HL-60 (cell line): ENCODE measurements at regions not wholly inside any gene's neighbourhood (a gene's known extent, or its start where the extent isn't known, plus 50 kb on each side); places are given as distances from the start of the nearest gene placed in this dataset.

Source experiments
- DNase-seq, 2 experiments: peaks; one replicate each; pipeline ENCODE4 v3.0.0-alpha.2; 2010 to 2020; ENCODE audit warnings: low read depth in 1 of 2, low spot score in 1 of 2
- H3K27ac ChIP-seq: fragments of 250-450 bp; sonication (Bioruptor Pico); replicated peaks from 2 replicates; pipeline ENCODE4 v1.5.1; 2020; ENCODE audit warnings: mild to moderate bottlenecking, moderate library complexity
- H3K27me3 ChIP-seq: fragments of 250-450 bp; sonication (Bioruptor Pico); 2 replicates; pipeline ENCODE4 v1.5.1; 2021; ENCODE audit warnings: mild to moderate bottlenecking, moderate library complexity; ENCODE audit not compliant: insufficient read depth, poor library complexity, severe bottlenecking
- H3K4me3 ChIP-seq: replicated peaks from 2 replicates; pipeline ENCODE4 v1.5.1; 2011; ENCODE audit warnings: mild to moderate bottlenecking, control low read depth, low read length; ENCODE audit not compliant: insufficient read depth
- CTCF ChIP-seq: IDR thresholded peaks from one replicate; pipeline ENCODE4 v1.5.1; 2011; ENCODE audit warnings: low read length, control low read depth, inconsistent platforms; ENCODE audit not compliant: insufficient read depth
- GABPA ChIP-seq: IDR thresholded peaks from 2 replicates; pipeline ENCODE4 v1.6.1; 2012; ENCODE audit warnings: low read depth
- POLR2AphosphoS5 ChIP-seq: IDR thresholded peaks from 2 replicates; pipeline ENCODE4 v1.6.1; 2012; ENCODE audit warnings: low read depth
- REST ChIP-seq: IDR thresholded peaks from 2 replicates; pipeline ENCODE4 v1.6.1; 2012; ENCODE audit warnings: low read depth; ENCODE audit not compliant: insufficient replicate concordance
- SPI1 ChIP-seq: IDR thresholded peaks from 2 replicates; pipeline ENCODE4 v1.6.1; 2012; ENCODE audit warnings: low read depth, mild to moderate bottlenecking, borderline replicate concordance

- no peaks in the 10 kb centered on the region for H3K27me3 ChIP-seq
- TF ChIP-seq CTCF = no peak
- no peak for TF ChIP-seq POLR2AphosphoS5
- TF ChIP-seq SPI1 = no peak
- TF ChIP-seq REST = no peak
- TF ChIP-seq GABPA = no peak
- no peak for DNase-seq
- H3K27ac ChIP-seq = no peak overlapping the region
- no peak overlapping the region for H3K4me3 ChIP-seq
Observed at GRCh38 chr13:61252213-61252612, 163.4 kb downstream of the PCDH20 start.

DNA sequence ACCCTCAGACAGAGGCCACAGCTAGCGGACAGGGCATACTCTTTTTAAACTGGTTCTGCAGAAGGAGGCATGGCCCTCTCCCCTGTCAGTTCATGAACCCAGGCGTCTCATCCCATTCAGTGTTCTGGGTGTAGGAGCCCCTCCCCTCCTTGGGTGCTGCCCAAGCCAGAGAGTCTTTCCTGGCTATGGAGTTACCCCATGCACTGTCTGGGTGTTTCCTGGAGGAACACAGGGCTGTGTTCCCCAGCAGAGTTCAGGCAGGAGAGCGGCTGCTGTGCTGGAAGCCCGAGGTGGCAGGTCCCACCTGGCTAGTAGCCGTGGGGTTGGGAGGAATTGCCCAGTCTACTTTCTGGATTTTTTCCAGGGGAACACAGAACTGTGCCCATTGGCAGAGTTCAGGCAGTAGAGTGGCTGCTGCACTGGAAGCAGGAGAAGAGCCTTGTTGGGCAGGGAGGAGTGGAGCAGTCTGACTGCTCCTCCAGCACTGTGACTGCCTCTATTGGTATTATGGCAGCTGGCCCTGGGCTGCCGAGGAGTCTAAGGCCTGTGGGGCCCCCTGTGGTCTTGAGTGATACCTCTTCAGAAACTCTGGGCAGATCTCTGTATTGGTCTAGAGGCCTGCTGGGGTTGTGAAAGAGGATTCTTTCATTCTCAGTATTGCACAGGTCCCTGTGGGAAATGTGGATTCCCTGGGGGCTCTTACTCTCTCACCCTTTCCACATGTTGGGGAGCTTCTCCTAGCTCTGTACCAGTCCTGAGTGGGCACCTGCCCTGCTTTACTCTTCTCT lies 168.3 kb downstream of the PCDH20 start:
- no peak for TF ChIP-seq SPI1
- TF ChIP-seq REST = no peak
- TF ChIP-seq CTCF = no peak
- no peak for TF ChIP-seq GABPA
- no peak for TF ChIP-seq POLR2AphosphoS5
- Histone ChIP-seq H3K4me3 (no peak overlapping the region), H3K27ac (no peak overlapping the region), H3K27me3 (no peaks in the 10 kb centered on the region)
- DNase-seq = no peak

DNA sequence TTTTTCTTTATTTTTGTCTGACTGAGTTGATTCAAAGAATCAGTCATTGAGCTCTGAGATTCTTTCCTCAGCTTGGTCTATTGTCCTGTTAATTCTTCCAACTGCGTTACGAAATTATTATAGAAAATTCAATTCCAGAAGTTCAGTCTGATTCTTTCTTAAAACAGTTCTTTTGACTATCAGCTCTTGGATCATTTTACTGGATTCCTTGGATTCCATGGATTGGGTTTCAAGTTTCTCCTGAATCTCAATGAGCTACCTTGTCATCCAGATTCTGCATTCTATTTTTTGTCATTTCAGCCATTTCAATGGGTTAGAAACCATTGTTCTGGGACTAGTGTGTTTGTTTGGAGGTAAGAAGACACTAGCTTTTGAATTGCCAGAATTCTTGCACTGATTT lies 169.3 kb downstream of the PCDH20 start:
- DNase-seq = no peak
- TF ChIP-seq SPI1 (no peak), REST (no peak), CTCF (no peak), GABPA (no peak)
- Histone ChIP-seq H3K27ac (no peak overlapping the region), H3K27me3 (no peaks in the 10 kb centered on the region), H3K4me3 (no peak overlapping the region)
